ENCODE measurements at regions not wholly inside any gene's neighbourhood (a gene's known extent, or its start where the extent isn't known, plus 50 kb on each side); places are given as distances from the start of the nearest gene placed in this dataset.
A peak's percentile ranks its signal among the peaks of the same experiment; 100 is the strongest.
"Not testable (repeated sequence)": the region's sequence is repeated elsewhere in the genome, so short reads cannot be mapped to it uniquely, and the experiment has no call there.

DNA sequence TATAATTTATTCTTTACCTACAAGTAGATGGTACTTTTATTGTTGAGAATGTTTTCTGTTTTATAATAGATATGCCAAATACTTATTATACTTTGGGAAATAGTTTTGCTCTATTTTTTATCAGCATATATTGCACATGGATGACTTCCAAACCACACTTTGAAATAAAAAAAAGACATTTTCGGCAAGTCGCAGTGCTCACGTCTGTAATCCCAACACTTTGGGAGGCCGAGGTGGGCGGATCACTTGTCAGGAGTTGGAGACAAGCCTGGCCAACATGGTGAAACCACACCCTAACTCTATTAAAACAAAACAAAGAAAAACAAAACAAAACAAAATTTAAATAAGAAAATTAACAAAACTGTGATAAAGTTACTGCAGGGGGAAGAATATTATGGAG, 983.9 kb upstream of the CNTN5 start:
- no peak for DNase-seq (ENCODE audit: low read depth)

DNA sequence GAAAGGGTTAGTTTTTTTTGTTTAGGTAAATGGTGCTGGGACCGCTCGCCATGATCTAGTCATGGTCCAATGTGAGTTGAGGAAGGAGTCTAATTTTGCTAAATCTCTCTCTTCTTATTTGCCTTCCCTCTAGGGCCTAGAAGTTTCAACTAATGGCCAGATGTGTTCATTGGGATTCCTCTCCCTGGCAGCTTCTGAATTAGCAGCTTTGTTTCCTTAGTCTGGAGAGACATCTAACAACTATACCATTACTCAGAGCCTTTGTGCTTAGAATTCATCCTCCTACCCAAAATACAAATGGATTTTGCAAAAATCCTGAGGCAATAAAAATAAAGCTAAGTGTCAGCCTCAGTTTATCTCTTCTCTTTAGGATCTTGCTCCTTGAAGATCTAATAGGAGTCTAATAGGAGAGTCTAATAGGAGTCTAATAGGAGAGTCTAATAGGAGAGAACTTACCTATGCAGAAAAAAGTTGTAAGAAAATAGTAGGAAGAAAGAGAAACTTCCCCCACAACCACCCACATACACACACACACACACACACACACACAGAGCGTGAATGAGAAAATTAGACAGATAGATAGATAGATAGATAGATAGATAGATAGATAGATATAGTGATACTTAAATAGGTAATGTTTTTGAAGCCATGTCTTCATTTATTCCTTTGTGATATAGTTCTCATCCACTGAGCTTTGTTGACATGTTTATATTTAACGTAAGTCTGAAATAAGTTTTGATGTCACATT, 980.5 kb upstream of the CNTN5 start:
- no peak for DNase-seq (ENCODE audit: low read depth)

DNA sequence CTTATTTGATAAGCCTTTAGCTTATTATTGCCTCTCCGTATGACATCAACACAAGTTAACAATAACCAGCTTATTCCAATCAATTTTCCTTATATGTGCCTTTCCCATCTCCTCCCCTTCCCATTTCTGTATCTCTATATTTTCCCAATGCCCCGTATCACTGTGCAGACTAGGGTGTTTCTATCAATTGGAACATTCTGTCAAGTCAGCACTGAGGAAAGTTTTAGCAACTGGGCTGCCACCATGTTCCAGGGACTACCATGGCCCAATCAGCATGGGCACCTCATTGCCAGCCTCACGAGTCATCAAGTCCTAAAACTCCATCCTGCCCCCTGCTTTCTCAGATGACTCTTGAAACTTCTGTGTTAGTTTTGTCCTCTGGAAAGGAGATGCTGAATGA, 973.1 kb upstream of the CNTN5 start:
- no peak for DNase-seq (ENCODE audit: low read depth)

DNA sequence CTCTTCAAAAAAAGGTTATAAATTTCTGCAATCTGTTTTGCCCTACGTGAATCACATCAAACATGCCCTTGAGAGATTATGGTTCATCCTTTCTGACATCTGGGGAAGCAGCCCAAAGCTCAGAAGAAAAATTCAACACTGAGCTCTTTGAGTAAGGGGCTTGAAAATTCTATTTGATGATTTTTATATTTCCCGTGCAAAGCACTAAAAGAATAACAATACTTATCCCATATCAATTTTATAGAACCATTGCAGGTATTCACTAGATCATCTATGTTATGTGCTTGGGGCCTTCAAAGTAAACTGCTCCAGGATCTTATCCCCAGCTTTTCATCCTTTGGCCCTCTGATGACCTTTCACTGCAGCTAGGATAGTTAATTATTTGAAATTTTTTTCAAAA, 966.9 kb upstream of the CNTN5 start:
- no peak for DNase-seq (ENCODE audit: low read depth)

DNA sequence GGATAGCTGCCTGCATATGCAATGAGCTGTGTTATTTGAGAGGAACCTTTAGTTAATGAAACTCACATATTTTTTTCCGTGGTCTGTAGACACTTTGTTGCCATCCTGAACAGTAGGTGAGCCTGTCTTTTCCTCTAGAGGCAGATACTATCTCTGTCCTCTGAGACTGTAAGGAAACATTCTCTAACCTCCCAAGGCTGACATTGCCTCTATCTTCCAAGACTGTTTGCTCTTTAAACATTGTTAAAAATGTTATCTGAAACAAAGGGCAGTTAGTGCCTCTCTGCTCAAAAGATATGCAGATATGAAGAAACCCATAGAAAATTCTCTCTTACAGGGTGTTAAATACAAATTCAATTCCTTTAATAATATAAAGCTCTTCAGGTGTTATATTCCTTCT, 963.8 kb upstream of the CNTN5 start:
- no peak for DNase-seq (ENCODE audit: low read depth)

GRCh38 chr11:98059488-98059887, 961.3 kb upstream of the CNTN5 start:
- DNase-seq (ENCODE audit: low read depth) = no peak

DNA sequence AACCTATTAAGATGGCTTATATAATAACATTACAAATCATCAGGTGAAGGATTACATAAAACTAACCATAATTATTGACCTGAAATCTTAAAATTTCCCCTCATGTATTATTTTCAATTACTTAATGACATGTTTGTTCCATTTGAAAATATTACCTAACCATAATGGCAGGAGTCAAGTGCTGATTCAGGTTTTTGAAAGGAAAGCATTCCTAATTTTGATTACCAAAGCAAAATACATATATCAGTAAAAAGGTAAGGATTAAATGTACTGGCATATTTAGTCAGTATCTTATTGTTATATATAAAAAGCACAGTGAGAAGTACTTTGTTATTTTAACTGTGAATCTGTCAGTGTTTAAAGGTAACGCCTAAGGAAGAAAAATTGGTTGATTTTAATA, 960.0 kb upstream of the CNTN5 start:
- DNase-seq (ENCODE audit: low read depth) = no peak

DNA sequence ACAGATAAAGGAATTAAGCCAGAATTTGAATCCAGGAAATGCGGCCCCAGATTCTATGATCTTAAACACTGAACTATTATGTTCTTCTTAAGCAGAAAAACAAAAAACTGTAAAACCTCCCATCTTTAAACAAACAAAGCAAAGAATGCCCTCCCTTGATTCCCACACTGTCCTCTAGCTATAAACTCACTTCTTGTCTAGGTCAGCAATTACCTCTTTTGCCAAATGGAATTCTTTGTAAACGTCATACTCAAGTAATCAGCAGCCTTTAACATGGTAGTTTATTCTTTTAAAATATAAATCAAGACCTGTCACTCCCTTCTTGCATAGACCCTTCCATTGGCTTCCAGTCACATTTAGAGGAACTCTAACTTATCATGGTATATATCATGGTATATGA, 958.9 kb upstream of the CNTN5 start:
- DNase-seq (ENCODE audit: low read depth) = no peak

- no peak for DNase-seq (ENCODE audit: low read depth)
These were observed 958.0 kb upstream of the CNTN5 start for GRCh38 chr11:98062714-98063113.

- no peak for DNase-seq (ENCODE audit: low read depth)
These were observed 952.5 kb upstream of the CNTN5 start for GRCh38 chr11:98068251-98068650.

GRCh38 chr11:98069147-98069546, 951.6 kb upstream of the CNTN5 start:
- DNase-seq (ENCODE audit: low read depth) = not testable (repeated sequence)

DNA sequence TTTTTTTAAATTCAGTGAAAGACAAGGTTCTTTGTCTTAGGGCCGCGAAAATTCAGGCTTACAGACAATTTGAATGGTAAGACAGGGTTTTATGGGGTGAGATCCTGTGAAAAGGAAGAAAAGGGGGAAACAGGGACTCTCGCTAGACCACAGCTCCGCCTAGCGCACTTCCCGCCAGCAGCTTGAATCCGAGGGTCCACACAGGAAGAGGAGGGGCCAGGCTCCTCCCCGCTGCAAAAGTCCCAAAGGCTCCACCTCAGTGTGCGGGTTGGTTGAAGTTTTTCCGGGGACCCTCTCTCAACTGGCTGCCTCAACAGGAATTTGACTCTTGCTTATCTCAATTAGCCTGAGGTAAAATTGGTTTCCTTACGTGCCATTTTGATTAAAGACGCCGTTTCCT, 950.9 kb upstream of the CNTN5 start:
- no peak for DNase-seq (ENCODE audit: low read depth)

GRCh38 chr11:98090861-98091505, 929.8 kb upstream of the CNTN5 start:
- DNase-seq (ENCODE audit: low read depth) = peak; percentile 7

DNA sequence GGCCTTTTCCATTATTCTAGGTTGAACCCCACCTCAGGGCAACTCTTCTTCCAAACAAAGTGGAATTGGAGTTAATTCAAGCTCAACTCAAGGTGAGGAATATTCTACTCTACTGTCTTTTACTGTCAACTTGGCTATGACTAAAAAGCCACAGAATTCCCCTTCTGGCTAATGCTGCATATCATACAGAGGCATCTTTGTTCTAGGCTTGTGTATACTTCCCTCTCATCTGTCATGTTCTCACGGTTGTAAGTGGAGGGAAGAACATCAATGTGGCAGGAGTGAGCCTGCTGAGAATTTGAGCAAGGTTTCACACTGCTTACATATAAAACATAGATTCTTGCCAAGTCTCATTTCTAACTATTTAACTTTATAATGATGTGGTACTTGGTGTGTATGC, 921.4 kb upstream of the CNTN5 start:
- DNase-seq (ENCODE audit: low read depth) = no peak

DNA sequence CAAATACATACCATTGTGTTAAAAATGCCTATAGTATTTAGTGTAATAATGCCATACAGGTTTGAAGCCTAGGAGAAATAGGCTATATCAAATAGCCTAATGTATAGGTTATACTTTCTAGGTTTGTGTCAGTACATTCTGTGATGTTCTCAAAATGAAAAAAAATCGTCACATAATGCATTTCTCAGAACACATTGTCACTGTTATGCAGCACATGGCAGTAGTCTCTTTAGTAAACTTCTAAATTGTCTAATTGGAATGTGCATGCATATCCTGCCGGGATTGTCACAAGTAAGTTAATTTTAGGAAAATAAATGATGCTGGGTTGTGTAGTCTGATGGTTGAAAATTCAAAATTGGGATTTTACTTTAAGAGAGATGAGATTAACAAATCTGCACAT, 920.1 kb upstream of the CNTN5 start:
- DNase-seq (ENCODE audit: low read depth) = no peak

- no peak for DNase-seq (ENCODE audit: low read depth)
These were observed 919.4 kb upstream of the CNTN5 start for GRCh38 chr11:98101329-98101728.

DNA sequence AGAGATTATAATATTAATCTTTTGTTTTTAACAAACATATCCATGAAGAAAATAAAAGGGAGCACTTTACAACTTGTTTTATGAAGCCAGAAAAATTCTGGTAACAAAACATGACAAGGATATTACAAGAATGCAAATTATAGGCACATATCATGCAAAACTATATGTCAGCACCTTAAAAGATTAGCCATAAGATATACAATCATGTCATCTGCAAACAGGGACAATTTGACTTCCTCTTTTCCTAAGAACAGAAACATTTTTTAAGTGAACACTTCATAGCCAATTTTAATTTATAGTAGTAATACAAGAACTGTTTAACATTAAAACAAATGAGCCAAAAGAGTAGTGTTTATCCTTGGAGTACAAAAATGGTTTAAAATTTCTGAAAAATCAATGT, 916.5 kb upstream of the CNTN5 start:
- no peak for DNase-seq (ENCODE audit: low read depth)

DNA sequence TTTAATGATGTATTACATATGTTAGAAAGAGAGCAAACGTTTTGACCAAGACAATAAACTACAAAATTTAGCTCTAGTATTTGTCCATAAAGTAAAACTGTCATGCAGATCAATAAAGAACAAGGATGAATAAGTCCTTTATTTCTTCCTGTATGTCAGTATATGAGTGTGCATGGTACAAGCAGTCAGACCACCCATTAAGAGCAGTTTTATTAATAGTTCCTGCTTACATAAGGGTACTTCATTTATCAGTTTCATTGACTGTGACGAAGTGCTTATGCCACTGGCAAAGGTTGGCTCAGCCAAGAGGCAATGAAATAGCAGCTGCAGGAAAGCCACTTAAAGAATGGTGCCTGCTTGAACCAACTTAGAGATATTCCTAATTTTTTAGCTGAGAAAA, 913.0 kb upstream of the CNTN5 start:
- DNase-seq (ENCODE audit: low read depth) = no peak

DNA sequence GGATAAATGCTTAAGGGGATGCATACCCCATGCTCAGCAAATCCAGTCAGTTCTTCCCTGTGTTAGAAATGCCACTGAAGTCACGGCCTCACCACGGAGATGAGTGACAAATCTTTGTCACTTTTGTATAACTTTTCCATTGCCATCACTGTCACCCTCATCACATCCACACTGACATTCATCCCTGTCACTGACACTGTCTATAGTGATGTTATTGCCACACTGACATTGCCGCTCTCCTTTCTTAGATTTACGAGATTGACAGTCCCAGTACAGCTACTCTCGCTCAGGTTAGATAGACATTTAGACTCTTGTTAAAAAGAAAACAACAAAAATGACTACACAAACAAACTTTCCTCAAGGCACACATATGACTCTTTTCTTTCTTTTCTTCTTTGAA, 910.7 kb upstream of the CNTN5 start:
- no peak for DNase-seq (ENCODE audit: low read depth)

- no peak for DNase-seq (ENCODE audit: low read depth)
These were observed 904.9 kb upstream of the CNTN5 start for GRCh38 chr11:98115873-98116272.

DNA sequence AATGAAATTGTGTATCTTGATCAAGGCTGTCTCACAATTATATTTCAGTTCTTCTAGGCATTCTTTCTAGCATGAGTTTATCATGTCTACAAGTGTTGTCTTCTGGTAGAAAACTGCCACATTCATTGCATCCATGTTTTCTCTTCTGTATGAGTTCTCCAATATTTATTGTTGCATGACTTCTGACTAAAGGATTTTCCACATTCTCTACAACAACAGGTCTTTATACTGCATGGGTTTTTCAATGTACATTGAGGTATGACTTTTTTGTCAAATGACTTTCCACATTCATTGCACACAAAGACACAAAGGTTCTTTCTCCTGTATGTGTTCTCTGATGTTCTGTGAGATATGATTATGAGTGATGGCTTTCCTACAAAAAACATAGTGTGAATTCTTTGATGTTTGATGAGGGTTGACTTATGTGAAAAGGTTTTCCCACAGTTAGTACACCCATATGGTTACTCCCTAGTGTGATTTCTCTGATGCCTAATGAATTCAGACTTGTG, 890.6 kb upstream of the CNTN5 start:
- no peak for DNase-seq (ENCODE audit: low read depth)

DNA sequence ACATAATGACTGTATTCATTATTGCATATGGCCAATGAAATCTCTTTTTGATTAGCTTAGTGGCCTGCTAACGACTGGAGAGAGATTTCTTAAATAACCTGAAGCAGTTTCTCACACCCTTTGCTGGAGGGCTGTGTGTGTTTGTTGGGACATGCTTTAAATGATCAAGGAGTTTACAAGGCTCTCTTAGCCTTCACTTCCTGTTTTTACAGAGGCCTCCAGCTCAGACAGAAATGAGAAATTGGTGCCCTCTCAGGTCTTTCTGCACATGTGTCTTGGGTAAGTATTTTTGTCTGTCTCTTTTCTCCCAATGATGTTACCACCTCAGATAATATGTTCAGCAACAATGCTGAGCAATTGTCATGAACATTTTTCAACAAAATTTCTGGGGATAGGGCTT, 884.4 kb upstream of the CNTN5 start:
- DNase-seq (ENCODE audit: low read depth) = no peak

DNA sequence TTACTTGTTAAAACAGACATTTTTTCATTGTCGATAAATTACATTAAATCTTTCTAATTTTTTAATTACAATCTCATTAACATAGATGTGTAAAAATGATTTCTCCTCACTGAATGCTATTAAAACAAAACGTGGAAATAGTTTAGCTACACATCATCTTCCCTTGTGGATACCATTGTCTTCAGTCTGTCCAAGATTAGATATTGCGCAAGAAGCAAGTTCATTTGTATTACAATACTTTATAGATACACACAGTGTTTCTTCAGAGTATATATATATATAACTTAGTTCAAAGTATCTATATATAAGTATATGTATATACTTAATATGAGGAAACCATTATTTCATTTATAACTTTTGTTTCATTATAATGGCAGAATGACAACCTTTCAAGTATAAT, 883.3 kb upstream of the CNTN5 start:
- DNase-seq (ENCODE audit: low read depth) = no peak

DNA sequence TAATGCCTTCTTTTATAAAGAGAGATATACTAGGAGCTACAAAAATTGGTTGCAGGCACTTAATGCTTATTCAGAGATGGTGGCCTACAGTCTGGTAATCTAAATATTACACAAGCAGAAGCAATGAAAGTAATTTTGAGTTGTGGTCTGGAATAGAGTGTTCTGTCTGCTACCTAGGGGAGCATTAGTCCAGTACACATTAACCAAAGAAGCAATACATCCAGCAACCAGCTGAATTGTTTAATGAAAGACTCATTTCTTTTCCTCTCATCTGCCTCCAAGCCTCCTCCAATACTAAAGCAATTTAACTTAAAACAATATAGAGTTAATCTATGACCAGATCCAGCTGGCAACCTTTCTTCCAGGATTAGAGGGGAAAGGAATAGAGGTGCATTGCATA, 877.1 kb upstream of the CNTN5 start:
- DNase-seq (ENCODE audit: low read depth) = no peak
